Germinal center (tissue), 1 donor: ENCODE measurements at regions not wholly inside any gene's neighbourhood (a gene's known extent, or its start where the extent isn't known, plus 50 kb on each side); places are given as distances from the start of the nearest gene placed in this dataset.

Experiments
- DNase-seq: peaks from one replicate; pipeline ENCODE4 v3.0.0; 2012; ENCODE audit warnings: mixed read lengths, low spot score

DNA sequence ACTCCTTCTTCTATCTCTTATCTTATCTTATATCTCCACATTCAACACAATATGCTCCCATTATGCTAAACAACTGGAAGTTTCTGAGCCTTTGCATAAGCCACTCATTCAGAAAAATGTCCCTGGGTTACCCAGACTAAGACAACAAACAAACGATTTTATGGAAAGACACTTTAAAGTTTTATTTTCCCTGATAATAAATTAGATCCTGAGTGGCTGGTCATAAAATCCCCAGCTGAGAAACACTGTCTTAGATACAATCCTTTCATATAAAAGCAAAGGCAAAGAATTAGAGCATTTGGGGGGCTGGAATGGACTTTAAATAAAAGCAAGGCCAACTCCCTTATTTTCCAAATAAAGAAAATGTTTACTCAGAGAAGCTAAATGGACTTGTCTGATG lies 322.3 kb downstream of the GBE1 start:
- DNase-seq, result no peak

DNA sequence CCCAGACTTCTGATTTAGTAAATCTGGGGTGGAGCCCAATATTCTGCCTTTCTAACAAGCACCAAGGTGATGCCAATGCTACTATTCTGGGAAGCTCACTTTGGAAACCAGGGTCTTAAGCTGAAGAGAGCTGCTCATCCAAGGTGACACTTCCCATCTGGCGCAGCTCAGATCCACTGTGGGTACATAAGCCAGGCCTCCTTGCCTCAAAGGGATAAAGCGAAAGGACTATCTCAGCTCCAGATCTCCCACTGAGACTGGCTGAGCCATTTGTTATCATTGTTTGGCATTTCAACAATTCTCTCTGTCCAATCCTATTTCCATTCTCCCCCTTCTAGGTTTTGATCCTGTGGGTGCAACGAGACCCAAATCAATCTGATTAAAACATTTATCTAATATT lies 323.8 kb downstream of the GBE1 start:
- no peak for DNase-seq

DNA sequence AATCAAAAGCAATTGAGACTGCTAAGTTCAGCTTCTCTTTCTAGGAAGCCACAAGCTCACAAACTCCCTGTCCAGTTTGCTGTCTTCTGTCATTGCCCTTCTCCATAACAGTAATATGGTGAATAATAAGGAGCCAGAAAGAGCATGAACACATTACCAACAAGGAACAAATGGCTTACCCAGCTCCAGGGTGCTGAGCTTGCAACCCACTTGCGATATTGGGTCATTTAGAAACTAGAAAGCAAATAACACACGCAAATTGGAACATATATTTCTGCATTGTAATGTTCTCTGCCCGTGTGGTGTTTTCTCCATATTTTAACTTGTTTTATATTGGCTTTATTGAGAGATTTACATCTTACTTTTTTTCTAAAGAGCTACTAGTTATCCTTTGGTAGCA lies 325.3 kb downstream of the GBE1 start:
- no peak for DNase-seq

DNA sequence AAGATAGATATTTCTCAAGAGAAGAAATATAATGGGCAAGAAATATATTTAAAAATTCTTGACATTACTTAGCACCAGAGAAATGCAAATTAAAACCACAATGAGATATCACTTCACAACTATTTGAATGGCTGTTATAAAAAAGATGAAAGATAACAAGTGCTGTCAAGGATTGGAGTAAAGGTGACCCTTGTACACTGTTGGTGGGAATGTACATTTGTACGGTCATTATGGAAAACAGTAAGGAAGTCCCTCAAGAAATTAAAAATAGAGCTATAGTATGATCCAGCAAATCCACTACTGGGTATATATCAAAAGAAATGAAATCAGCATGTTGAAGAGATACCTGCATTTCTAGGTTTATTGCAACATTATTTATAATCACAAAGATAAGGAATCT lies 326.4 kb downstream of the GBE1 start:
- DNase-seq, result no peak

DNA sequence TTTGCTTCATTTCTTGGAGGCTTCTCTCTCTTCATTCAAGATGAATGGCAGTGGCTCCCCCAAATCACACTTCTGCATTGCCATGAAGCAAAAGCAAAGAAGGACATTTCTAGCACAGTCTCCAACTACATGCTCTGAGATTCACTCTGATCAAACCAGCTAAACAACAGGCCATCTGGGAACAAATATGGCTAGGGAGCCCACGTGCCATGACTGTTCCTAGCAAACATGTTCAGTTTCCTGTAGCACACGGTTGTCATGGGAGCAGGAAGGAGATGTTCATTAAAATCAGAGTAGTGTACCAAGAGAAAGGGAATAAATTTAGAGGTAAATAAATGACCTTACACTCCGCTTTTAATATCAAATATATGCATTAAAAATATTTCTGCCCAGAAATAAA lies 327.3 kb downstream of the GBE1 start:
- DNase-seq, result no peak

DNA sequence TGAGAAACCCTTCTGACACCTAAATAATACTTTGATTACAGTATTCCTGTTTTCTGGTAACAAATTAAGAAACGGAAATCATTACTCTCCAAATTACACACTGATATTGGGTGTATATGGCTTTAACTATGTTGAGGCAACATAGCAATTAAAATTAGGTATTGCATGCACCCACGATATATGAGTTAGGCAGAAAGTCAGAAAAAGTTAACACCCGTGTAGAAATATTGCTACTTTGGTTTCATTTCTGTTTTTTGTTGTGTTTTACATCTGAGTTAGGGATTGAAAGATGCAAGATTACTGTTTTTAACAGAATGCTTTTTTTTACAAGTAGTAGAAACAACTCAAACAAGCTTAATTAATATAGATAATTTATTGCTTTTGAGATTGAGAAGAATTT lies 327.8 kb downstream of the GBE1 start:
- no peak for DNase-seq

DNA sequence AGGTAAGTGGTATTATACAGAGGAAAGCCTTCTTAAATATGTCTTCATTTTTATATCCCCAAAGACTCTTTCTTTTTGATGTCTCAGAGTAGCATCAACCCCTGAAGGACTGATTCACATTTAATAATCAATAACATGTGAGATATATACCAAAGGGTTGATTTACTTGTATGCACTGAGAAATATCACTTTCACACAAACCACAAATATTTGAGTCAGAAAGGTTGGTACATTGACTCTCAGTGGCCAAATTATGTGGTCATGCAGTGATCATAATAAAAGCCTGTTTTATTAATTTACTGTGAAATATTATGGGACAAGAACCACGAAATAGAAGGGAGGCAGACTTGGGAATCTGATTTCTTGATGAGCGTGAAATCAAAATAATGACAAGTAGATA lies 329.0 kb downstream of the GBE1 start:
- no peak for DNase-seq

DNA sequence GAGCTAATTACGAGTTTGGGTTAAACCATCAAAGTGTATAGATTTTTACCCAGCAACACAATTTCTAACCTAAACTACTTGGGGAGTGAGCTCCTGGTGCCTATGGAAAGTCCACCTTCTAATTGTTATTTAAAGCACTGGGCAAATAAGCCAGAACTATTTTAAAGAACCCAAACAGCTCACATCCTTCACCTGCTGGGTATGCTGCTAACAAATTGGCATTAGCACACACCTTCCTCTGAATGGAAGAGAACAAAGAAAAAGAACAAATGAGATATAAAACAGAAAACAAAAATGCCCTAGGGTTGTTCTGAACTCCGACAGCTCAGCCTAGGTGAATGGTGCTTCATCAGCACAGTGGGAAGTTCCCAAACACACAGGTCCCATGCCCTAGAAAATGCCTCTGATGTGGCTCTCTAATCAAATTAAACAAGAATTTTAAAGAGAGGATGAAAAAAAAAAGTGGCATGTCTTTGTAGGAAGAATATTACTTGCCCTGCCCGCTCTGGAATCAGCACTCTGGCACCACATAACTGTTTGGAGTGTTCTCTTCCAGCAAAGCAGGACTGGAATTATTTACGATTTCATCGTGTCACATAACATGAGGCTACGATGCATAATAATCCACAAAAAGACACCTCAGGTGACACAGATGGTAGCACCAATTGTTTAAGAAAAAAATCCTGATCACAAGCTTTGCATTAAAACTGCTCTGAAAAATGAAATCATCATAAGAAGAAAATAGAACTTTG lies 334.4 kb downstream of the GBE1 start:
- DNase-seq, result no peak

DNA sequence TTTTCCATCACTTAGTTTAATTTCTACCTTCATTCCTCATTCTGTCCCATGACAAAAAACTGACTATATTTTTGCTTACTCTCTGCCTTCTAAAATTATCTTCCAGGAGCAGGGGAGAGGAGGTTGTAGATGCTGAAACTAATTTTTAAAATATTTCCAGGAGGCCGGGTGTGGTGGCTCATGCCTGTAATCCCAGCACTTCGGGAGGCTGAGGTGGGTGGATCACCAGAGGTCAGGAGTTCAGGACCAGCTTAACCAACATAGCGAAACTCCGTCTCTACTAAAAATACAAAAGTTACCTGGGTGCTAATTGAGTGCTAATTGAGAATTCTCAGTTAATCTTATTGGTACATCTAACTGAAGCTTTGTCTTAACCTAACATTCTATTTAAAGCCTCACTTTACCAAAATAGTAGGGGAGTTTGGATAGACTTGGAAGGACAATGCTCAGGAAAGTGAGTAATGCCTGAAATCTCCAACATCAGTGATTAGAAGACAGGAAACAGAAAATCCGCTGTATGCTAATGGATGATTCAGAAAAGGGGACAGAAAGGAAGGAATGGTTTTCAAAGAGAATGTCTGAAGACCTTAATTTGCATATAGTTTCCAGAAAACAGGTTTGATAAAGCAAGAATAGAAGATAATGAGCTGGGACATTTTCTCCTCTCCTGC lies 336.1 kb downstream of the GBE1 start:
- DNase-seq, result no peak

DNA sequence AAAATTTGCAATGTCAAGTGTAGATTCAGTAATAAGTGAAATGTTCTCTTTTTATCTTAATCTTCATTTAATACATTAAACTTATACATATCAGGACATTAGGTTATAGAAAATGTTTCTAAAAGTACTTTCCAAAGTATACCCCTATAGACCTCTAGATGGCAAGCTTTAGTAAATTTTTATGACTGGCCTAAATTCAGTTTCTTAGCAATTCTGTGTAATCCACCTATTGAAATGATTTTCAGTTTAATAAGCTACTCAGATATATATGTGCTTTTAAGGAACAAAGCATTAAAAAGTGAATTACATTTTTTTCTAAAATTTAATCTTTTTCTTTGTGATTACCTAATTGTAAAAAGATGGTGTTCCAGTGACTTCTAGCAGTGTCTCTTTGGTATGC lies 342.2 kb downstream of the GBE1 start:
- DNase-seq, result no peak

DNA sequence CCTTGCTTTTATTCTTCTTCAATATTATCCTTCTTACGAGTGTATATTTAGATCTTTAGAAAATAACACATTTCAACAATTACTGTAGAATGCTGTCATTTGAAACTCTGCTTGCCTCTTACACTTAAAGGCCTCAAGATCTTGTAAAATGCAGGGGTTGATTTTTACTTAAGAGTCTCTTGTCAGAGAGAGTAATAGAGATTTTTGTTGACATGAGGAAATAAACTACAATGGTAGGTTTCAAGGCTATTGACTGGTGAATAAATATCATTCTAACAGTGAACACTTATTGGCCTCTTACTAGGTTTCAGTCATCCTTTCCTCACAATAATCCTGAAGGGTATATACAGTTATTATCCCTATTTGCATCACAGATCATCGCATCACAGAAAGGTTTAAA lies 344.6 kb downstream of the GBE1 start:
- no peak for DNase-seq

DNA sequence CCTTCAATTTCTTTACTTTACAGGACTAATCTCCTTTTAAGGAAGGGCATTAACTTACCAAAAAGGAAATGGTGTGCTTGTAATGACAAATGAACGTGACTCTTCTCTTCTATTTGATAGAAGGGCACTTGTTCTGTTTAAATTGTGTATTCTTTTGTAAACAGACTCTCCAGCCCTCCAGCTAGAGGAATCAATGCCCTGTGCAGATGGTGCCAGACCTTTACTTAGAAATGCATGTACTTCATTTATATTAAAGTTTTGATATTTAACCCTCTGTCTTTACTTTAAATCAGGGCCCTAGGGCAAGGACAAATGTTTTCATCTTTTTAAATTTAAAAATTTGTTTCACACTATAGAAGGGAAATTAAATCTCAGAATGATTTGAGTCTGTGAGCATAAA lies 355.1 kb downstream of the GBE1 start:
- DNase-seq, result no peak

DNA sequence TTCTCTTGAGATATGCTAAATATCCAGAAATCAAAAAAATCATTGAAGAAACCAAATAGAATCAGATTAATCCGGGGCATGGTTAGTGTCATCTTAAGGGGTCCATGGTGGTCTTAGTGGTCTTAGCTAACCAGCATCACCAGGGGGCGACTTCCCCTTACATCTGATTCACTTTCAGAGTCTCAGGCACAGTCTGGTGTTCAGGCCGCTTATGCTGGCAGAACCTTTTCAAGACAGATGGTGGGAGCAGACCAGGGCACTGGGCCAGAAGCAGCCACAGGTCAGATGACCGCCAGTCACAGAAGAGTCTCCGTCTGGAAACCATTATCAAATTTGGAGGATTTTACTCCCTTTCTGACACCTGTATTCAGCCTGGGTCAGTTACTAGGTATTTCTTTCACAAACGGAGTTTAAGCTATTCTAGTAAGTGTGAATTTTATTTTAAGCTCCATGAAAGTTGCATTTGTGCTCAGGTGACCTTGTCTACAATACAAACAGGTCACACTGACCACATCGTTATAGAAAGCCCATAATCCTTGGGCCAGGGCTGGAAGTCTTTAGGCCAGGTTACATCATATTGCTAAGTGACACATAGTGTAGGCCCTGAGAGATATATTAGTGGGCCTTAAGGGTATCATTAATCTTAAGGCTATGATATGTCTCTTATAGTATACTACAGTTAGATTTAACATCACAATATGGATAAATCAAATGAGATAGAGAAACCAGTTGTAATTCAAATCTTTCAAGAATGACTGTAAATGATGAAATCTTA lies 365.5 kb downstream of the GBE1 start:
- no peak for DNase-seq

DNA sequence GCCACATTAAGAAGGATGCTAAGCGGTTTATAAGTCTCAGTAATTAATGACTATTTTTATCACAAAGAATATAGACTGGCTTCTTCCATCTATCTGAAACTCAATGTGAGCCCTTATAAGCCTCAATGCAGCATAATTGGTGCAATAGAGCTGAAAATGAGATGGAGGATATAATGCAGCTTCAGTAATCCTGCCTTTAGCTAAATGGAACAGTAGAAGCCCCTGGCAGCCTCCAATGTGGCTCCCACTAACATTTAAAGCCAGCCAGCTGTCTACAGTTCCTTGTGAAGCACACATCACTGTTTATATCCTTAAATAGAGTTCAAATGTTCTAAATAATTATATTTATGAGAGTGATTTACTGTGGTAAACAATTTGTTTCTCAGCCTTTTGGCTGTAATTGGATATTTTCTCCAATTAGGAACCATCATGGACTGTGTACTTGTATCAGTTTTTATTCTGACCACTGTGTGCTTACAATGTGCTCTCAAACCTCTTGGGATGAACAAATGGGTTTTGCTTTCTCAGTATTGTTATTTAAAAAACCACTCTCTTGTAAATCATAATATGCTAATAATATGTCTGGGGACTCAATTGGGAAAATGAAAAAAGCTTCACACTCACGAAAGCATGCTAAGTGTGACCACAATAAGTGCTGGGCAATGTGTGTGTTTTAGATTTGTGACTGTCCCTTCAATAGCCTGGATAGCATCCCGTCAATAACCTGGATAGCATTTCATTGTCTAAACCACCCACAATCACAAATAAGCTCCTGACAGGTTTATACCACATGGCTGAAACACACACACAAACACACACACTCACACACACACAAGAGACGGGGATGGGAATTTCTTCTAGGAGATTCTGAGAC lies 366.6 kb downstream of the GBE1 start:
- no peak for DNase-seq

DNA sequence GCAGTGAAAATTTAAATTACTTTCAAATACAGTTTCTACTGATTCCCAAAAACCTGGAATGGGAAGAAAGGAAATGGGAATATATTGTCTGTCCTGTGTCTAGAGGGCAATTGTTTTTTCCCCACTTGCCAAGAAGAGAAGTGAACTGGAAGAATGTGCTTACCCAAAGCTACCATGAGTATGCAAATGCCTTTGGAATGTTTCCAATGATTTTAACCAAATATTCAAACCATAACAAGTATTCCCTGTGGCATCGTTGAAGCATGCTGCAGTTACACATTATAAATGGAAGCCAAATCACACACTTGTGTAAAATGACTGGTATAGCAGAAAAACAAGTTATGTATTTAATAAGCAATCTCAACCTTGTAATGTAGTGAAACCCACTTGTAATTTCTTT lies 368.2 kb downstream of the GBE1 start:
- DNase-seq, result no peak

DNA sequence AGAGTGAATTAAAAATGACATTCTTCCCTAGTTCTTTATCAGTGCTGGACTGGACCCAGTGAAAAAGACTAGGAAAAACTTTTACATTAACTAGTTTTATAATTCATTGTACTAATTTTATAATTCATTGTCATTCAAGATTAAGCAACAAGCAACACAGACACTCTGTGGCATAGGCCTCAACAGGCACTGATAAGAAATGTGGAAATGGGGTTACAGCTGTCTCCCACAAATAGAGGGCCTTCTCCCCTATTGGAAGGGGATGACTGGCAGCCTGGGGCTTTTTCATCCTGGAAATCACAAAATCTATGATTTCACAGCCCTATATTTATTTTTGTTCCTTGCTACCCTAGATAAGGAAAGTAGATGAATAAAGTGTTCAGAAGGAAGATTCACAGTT lies 370.6 kb downstream of the GBE1 start:
- DNase-seq, result no peak

DNA sequence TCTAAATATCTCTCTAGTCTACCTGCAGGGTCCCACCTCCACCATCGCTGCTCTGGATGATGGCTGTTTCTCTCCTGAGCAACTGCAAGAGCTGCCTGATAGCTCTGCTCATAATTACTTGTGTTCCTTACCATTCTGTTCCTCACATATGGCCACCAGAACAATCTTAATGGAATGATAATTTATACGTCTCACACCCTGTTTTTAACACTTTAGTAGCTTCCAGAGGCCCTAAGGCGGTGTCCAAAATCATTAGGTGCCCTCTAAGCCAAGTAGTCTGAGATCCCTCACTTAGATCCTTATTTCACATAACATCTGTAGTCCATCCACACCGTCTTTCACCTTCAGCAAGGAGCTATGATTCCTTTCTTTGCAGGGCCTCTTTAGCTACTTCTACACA lies 373.3 kb downstream of the GBE1 start:
- DNase-seq, result no peak

DNA sequence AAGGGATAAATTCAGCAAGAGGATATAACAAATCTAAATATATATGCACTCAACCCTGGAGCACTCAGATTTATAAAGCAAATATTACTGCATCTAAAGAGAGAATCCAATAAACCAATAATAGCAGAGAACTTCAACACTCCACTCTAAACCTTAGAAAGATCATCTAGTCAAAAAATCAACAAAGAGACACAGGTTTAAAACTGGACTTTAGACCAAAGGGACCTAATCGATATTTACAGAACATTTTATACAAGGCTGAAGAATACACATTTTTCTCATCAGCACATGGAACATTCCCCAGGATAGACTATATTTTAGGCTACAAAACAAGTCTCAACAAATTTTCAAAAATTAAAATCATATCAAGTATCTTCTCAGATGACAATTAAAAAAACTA lies 379.0 kb downstream of the GBE1 start:
- DNase-seq, result no peak

DNA sequence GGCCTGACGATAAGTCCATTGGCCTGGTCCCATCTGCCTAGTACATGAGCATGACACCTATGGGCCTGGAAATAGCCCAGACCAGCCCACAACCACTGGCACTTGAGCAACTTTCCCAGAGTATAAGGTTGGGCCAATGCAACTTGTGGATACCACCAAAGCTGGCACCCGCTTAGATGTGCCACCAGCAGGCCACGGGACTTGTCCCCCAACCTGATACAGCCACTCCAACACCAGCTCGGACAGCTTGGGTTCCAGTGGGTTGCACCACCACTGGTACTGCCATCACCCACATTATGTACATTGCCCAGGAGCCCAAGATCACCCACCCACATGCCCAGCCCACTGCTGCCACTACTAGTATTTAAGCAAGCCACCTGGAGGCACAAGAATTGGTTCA lies 381.2 kb downstream of the GBE1 start:
- no peak for DNase-seq

DNA sequence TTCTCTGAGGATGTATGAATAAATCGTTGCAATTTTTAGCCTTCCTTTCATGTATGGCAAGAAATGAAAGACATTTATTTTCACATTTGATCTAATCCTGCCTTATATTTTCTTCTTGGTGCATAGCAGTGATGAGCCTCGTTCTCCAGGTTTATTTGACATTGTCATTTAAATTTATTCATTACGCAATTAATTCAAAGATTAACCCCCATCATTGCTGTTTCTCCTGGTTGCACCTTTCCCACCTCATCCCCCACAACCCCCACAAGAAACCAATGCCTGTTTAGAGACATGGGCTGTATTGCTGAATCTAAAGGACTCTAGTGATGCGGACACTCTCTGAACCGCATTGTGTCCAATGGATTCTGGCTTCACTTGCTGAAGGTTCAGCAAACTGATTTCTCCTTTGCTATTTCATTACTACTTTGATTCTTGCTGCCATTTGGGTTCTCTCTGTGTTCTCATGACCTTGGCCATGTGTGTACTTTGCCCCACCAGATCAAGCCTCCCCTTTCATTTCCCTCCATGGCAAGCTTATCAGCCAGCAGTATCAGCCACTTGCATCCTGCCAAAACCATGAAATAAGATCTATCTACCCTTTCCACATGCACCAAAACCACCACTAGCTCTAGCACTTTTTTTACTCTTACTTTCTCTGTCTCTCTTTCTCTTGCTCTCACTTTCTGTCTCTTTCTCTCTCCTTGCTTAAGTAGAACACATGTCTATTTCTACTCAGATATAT lies 382.7 kb downstream of the GBE1 start:
- no peak for DNase-seq

DNA sequence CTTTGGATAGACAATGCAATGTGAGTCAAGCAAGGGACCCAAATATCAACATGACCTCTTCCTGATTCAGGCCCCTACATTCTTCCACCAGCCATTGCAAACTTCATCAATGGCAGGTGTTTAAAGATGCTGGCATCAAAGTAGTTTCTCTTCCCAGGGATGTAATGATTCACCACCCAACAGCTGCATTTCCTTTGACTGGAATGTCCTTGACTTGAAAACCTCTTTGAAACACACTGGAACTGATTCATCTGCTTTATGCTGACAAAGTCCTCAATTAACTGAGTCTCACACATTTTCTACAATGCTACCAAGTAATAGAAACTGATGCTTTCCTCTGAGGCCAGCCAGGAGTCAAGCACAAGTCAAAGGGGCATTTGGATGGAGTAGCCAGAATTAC lies 385.5 kb downstream of the GBE1 start:
- no peak for DNase-seq

DNA sequence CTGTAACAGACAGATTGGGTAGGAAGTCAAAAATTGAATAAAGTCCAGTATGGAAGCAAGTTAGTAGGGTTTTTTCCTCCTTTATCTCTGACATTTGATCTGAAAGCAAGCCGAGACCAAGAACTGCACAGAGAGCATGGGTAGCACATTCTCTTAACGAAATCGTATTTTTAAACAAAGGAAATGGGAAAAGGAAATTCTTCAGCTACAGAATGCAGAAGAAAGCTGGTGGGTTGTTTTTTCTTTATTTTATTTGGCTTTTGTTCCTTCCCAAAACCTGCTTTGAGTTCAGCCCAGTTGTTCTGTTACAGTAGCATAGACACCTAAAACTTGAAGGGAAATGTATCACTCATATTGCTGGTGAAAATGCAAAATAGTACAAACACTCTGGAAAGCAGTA lies 397.0 kb downstream of the GBE1 start:
- no peak for DNase-seq
